GM12875 (cell line): ENCODE measurements at regions not wholly inside any gene's neighbourhood (a gene's known extent, or its start where the extent isn't known, plus 50 kb on each side); places are given as distances from the start of the nearest gene placed in this dataset.

ENCODE experiments used
- H3K4me3 ChIP-seq: one replicate; pipeline ENCODE4 v1.5.1; 2011; ENCODE audit warnings: low read depth, low read length, control low read depth
- CTCF ChIP-seq: IDR thresholded peaks from 2 replicates; pipeline ENCODE4 v1.5.1; 2011; ENCODE audit warnings: low read depth, mild to moderate bottlenecking, control low read depth, inconsistent platforms, low read length, moderate library complexity, borderline replicate concordance; ENCODE audit not compliant: insufficient read depth

DNA sequence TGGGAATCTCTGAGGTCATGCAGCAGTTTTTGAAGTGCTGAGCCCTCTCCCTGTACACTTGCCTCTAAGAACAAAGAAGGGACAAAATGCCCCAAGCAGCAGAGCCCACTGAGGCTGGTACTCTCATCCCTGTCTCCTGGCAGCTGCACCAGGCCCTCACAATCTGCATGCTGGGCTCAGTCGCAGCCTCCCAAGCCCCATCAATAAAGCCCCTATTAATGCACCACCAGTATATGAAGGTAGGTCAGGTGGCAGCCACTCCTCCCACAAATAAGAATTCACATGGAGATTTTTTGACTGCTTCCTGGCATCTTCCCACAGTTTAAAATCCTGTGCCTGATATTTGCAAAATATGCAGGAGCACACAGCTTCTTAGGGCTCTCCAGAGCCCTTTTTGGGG is 181.2 kb upstream of the PALMD start:
- TF ChIP-seq CTCF, result no peak
- no peak overlapping the region for H3K4me3 ChIP-seq

DNA sequence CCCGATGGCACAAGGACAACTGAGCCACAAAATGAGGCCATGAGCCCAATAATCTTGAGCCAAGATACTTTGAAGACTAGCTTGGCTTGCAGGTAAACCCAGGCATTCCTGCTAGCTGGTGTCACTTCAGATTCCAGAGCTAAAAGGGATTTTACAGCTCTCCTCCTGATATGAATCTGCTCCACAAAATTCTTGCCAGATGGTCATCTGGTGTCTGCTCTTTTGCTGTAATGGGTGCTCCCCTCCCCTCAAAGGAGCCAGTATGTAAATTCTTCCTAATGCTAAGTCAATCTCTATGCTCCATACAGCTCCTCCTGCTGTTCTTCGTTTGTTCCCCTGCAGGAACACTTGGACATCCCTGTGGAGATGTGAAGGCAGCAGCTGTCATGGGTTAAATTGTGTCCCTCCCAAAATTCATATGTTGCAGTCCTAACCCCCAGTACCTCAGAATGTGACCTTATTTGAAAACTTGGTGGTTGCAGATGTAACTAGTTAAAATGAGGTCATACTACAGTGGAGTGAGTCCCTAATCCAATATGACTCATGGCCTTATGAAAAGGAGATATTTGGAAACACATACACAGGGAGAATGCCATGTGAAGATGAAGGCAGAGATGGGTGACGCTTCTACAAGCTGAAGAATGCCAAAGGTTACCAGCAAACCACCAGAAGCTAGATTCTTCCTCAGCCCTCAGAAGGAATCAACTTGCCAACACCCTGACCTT is 180.6 kb upstream of the PALMD start:
- no peak for TF ChIP-seq CTCF
- no peak overlapping the region for H3K4me3 ChIP-seq

DNA sequence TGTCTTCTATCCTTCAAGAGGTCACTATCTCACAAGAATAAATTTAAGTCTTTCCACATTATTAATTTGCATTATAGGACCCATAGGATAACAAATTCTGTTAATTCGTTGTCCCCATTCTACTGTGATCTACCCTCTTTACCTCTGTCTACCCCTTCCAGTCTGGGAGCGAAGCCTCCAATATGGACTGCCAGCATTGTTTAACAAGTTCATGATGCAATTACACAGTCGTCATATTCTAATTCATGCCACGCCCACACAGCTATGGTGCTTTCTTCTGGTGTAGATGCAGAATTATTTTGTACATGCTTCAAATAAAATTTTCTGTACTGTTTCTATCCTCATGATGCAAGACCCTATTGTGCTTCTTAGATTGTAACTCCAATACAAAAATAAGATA is 178.3 kb upstream of the PALMD start:
- no peak overlapping the region for H3K4me3 ChIP-seq
- no peak for TF ChIP-seq CTCF

GRCh38 chr1:99469550-99469971 is 176.4 kb upstream of the PALMD start:
- no peak overlapping the region for H3K4me3 ChIP-seq
- TF ChIP-seq CTCF, result no peak

- H3K4me3 ChIP-seq, result no peak overlapping the region
- TF ChIP-seq CTCF, result no peak
Observed at GRCh38 chr1:99472893-99473292, 173.0 kb upstream of the PALMD start.

- no peak for TF ChIP-seq CTCF
- H3K4me3 ChIP-seq, result no peak overlapping the region
Observed at GRCh38 chr1:99474350-99474893, 171.5 kb upstream of the PALMD start.

DNA sequence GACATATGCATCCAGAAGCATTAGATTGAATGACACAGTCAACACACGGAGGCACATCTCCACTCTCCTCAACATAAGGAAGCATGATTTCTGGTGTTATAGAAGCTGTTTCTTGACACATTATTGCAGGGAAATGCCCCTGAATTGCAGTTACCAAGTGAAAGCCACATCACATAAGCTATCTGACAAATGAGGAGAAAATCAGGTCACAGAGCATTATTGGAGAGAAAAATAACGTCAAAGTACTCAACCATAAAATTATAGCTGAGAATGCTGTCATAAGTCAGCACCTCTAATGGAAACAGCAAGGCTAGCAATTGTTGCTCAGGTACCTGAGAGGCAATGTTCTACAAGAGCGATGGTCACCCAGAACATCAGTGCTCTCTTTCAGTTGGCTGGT is 169.9 kb upstream of the PALMD start:
- H3K4me3 ChIP-seq, result no peak overlapping the region
- no peak for TF ChIP-seq CTCF
